GM19023 (cell line): ENCODE measurements at regions not wholly inside any gene's neighbourhood (a gene's known extent, or its start where the extent isn't known, plus 50 kb on each side); places are given as distances from the start of the nearest gene placed in this dataset.

Source experiments
- ATAC-seq: cut with Tn5 transposase; IDR thresholded peaks from one replicate; pipeline ENCODE4 v1.9.1; 2021; ENCODE audit warnings: mild to moderate bottlenecking, moderate library complexity; ENCODE audit not compliant: unreplicated experiment

- ATAC-seq: no peak
These were observed 439.6 kb downstream of the CDH8 start for GRCh38 chr16:61596655-61597054.

- no peak for ATAC-seq
These were observed 440.6 kb downstream of the CDH8 start for GRCh38 chr16:61595605-61596004.

- no peak for ATAC-seq
These were observed 445.7 kb downstream of the CDH8 start for GRCh38 chr16:61590577-61590976.

GRCh38 chr16:61587526-61587925 is 448.7 kb downstream of the CDH8 start:
- no peak for ATAC-seq

- ATAC-seq: no peak
These were observed 454.7 kb downstream of the CDH8 start for GRCh38 chr16:61581417-61582046.

- no peak for ATAC-seq
These were observed 455.7 kb downstream of the CDH8 start for GRCh38 chr16:61580579-61580978.

- ATAC-seq: no peak
These were observed 457.0 kb downstream of the CDH8 start for GRCh38 chr16:61579195-61579594.

GRCh38 chr16:61576476-61576875 is 459.8 kb downstream of the CDH8 start:
- no peak for ATAC-seq

- ATAC-seq: no peak
These were observed 460.6 kb downstream of the CDH8 start for GRCh38 chr16:61575617-61576016.

- ATAC-seq: no peak
These were observed 467.2 kb downstream of the CDH8 start for GRCh38 chr16:61569028-61569427.

- ATAC-seq: no peak
These were observed 471.5 kb downstream of the CDH8 start for GRCh38 chr16:61564716-61565115.

- ATAC-seq: no peak
These were observed 480.4 kb downstream of the CDH8 start for GRCh38 chr16:61555718-61556441.

GRCh38 chr16:61549327-61549726 is 486.9 kb downstream of the CDH8 start:
- ATAC-seq: no peak

- no peak for ATAC-seq
These were observed 488.6 kb downstream of the CDH8 start for GRCh38 chr16:61547626-61548025.

- no peak for ATAC-seq
These were observed 492.1 kb downstream of the CDH8 start for GRCh38 chr16:61544165-61544564.

GRCh38 chr16:61540216-61540615 is 496.0 kb downstream of the CDH8 start:
- no peak for ATAC-seq

GRCh38 chr16:61530697-61531096 is 505.5 kb downstream of the CDH8 start:
- no peak for ATAC-seq

- ATAC-seq: no peak
These were observed 535.4 kb downstream of the CDH8 start for GRCh38 chr16:61500851-61501250.

GRCh38 chr16:61480250-61480649 is 556.0 kb downstream of the CDH8 start:
- ATAC-seq: no peak

GRCh38 chr16:61471737-61472136 is 564.5 kb downstream of the CDH8 start:
- ATAC-seq: no peak

- ATAC-seq: no peak
These were observed 565.2 kb downstream of the CDH8 start for GRCh38 chr16:61471023-61471422.

- no peak for ATAC-seq
These were observed 571.0 kb downstream of the CDH8 start for GRCh38 chr16:61465285-61465684.

- no peak for ATAC-seq
These were observed 576.2 kb downstream of the CDH8 start for GRCh38 chr16:61460020-61460419.
